HepG2 (cell line): ENCODE measurements at regions not wholly inside any gene's neighbourhood (a gene's known extent, or its start where the extent isn't known, plus 50 kb on each side); places are given as distances from the start of the nearest gene placed in this dataset.

ENCODE experiments used
- DPF2 ChIP-seq: sonication (generic); formaldehyde crosslinking; IDR thresholded peaks from 2 replicates; pipeline ENCODE4 v1.4.0; 2020; ENCODE audit warnings: mild to moderate bottlenecking, low read depth, missing genetic modification reagents, borderline replicate concordance
- EP300 ChIP-seq, 3 experiments: sonication (generic) in 1 of 3; formaldehyde crosslinking in 1 of 3; IDR thresholded peaks; 2 replicates each; pipeline versions ENCODE4 v1.5.1 to v1.6.1; 2011 to 2020; ENCODE audit warnings: low read depth in 2 of 3, low read length in 2 of 3, borderline replicate concordance in 1 of 3, improper control_type of control experiment in 1 of 3, mild to moderate bottlenecking in 1 of 3, missing genetic modification reagents in 1 of 3, moderate library complexity in 1 of 3
- ETV6 ChIP-seq: sonication (generic); formaldehyde crosslinking; conservative IDR thresholded peaks from 2 replicates; pipeline ENCODE4 v1.4.0; 2020; ENCODE audit warnings: missing genetic modification reagents
- HOXA9 ChIP-seq: sonication (generic); formaldehyde crosslinking; IDR thresholded peaks from 2 replicates; pipeline ENCODE4 v1.8.1; 2022; ENCODE audit warnings: missing genetic modification reagents, mild to moderate bottlenecking, moderate library complexity, borderline replicate concordance
- KLF13 ChIP-seq: sonication (generic); formaldehyde crosslinking; IDR thresholded peaks from 2 replicates; pipeline ENCODE4 v1.4.0; 2020; ENCODE audit warnings: mild to moderate bottlenecking, missing genetic modification reagents
- KMT2A ChIP-seq: sonication (generic); formaldehyde crosslinking; IDR thresholded peaks from 2 replicates; pipeline ENCODE4 v1.4.0; 2020; ENCODE audit warnings: missing genetic modification reagents
- MAFF ChIP-seq: IDR thresholded peaks from 2 replicates; pipeline ENCODE4 v1.6.1; 2011; ENCODE audit warnings: low read depth, low read length, improper control_type of control experiment
- MBNL3 ChIP-seq: fragments of 250-450 bp; sonication (Bioruptor Pico); conservative IDR thresholded peaks from 2 replicates; pipeline ENCODE4 v1.8.0; 2022; ENCODE audit warnings: mild to moderate bottlenecking, inconsistent platforms
- NFATC3 ChIP-seq: sonication (generic); formaldehyde crosslinking; IDR thresholded peaks from 2 replicates; pipeline ENCODE4 v1.5.1; 2020; ENCODE audit warnings: mild to moderate bottlenecking, missing genetic modification reagents
- POGK ChIP-seq: sonication (generic); formaldehyde crosslinking; conservative IDR thresholded peaks from 2 replicates; pipeline ENCODE4 v1.8.0; 2022; ENCODE audit warnings: mild to moderate bottlenecking, moderate library complexity, missing genetic modification reagents
- POLR2AphosphoS2 ChIP-seq: IDR thresholded peaks from 2 replicates; pipeline ENCODE4 v1.6.1; 2011; ENCODE audit warnings: low read depth, low read length, improper control_type of control experiment
- SOX5 ChIP-seq: IDR thresholded peaks from 2 replicates; pipeline ENCODE4 v1.6.1; 2016; ENCODE audit warnings: borderline replicate concordance
- TARDBP ChIP-seq: sonication (generic); formaldehyde crosslinking; IDR thresholded peaks from 2 replicates; pipeline ENCODE4 v1.8.0; 2022; ENCODE audit warnings: mild to moderate bottlenecking, missing genetic modification reagents
- ZNF136 ChIP-seq: sonication (generic); formaldehyde crosslinking; IDR thresholded peaks from 2 replicates; pipeline ENCODE4 v1.8.1; 2022; ENCODE audit warnings: low read depth, mild to moderate bottlenecking, moderate library complexity, missing genetic modification reagents
- ZNF3 ChIP-seq: IDR thresholded peaks from 2 replicates; pipeline ENCODE4 v1.7.0; 2017; ENCODE audit warnings: inconsistent platforms
- ZNF407 ChIP-seq: sonication (generic); formaldehyde crosslinking; IDR thresholded peaks from one replicate; pipeline ENCODE4 v1.5.1; 2020; ENCODE audit warnings: mild to moderate bottlenecking, missing genetic modification reagents; ENCODE audit errors: not compliant biosample characterization
- ZNF607 ChIP-seq: sonication (generic); formaldehyde crosslinking; IDR thresholded peaks from 2 replicates; pipeline ENCODE4 v1.5.1; 2020; ENCODE audit warnings: missing genetic modification reagents, mild to moderate bottlenecking, borderline replicate concordance
- ZNF737 ChIP-seq: sonication (generic); formaldehyde crosslinking; IDR thresholded peaks from 2 replicates; pipeline ENCODE4 v1.5.0; 2020; ENCODE audit warnings: missing genetic modification reagents, mild to moderate bottlenecking, borderline replicate concordance
- ZNF746 ChIP-seq: sonication (generic); formaldehyde crosslinking; IDR thresholded peaks from 2 replicates; pipeline ENCODE4 v1.8.0; 2022; ENCODE audit warnings: mild to moderate bottlenecking, missing genetic modification reagents
- ZNF839 ChIP-seq: sonication (generic); formaldehyde crosslinking; IDR thresholded peaks from 2 replicates; pipeline ENCODE4 v1.4.0; 2020; ENCODE audit warnings: missing genetic modification reagents, mild to moderate bottlenecking, borderline replicate concordance

GRCh38 chr22:27669798-27670599, 131.6 kb downstream of the MN1 start (continued):
- no peak for TF ChIP-seq ZNF607
- TF ChIP-seq POGK (CRISPR knock-in tag): no peak
- TF ChIP-seq ZNF407 (CRISPR knock-in tag): no peak
- TF ChIP-seq HOXA9 (CRISPR knock-in tag): no peak
- no peak for TF ChIP-seq MBNL3
- no peak; the same call in 1 of the 2 replicates for TF ChIP-seq ZNF746 (CRISPR knock-in tag)
- TF ChIP-seq ETV6: 0 out of 2 replicates have a peak, but pooled peaks have one; percentile 13
- no peak for TF ChIP-seq KMT2A (CRISPR knock-in tag)
- TF ChIP-seq SOX5 (CRISPR knock-in tag): 0 out of 2 replicates have a peak, but pooled peaks have one; percentile 26
- 0 out of 2 replicates have a peak, but pooled peaks have one; percentile 11 for TF ChIP-seq MAFF
- TF ChIP-seq POLR2AphosphoS2: no peak
- TF ChIP-seq DPF2 (CRISPR knock-in tag): peak; percentile 42; the same call in 1 of the 2 replicates
- peak; percentile 94 for TF ChIP-seq ZNF3 (CRISPR knock-in tag)
- TF ChIP-seq ZNF737: no peak
- no peak for TF ChIP-seq ZNF839 (CRISPR knock-in tag)
- TF ChIP-seq KLF13 (CRISPR knock-in tag): no peak
- TF ChIP-seq EP300 (IDR thresholded peaks at IDR 0.05; ENCODE audit: low read depth in 2 of 2, low read length in 2 of 2): peak; percentile 65 to 80; a peak in 2 of 4 replicates
- TF ChIP-seq EP300 (CRISPR knock-in tag; IDR thresholded peaks at IDR 0.05; ENCODE audit: borderline replicate concordance): peak; percentile 81; the same call in 1 of the 2 replicates
- no peak for TF ChIP-seq NFATC3 (CRISPR knock-in tag)
- TF ChIP-seq TARDBP: peak; percentile 74
- TF ChIP-seq ZNF136 (CRISPR knock-in tag): no peak
